ENCODE measurements at regions not wholly inside any gene's neighbourhood (a gene's known extent, or its start where the extent isn't known, plus 50 kb on each side); places are given as distances from the start of the nearest gene placed in this dataset.
A peak's percentile ranks its signal among the peaks of the same experiment; 100 is the strongest.
"Not testable (repeated sequence)": the region's sequence is repeated elsewhere in the genome, so short reads cannot be mapped to it uniquely, and the experiment has no call there.

GRCh38 chrX:115419069-115419468, 129.6 kb downstream of the LUZP4 start:
- no peak overlapping the region for H3K4me3 ChIP-seq
- no peak overlapping the region for H3K27ac ChIP-seq
- no peaks in the 10 kb centered on the region for H3K36me3 ChIP-seq
- H3K4me1 ChIP-seq (replicated peaks) = peaks cover 2% of the 10 kb centered on the region
- H3K9me3 ChIP-seq (replicated peaks) = no peaks in the 10 kb centered on the region
- no peak for DNase-seq (ENCODE audit: low read depth in 1 of 2, low spot score in 2 of 2)
- no peaks in the 10 kb centered on the region for H3K27me3 ChIP-seq (replicated peaks)

GRCh38 chrX:115423086-115423485, 133.6 kb downstream of the LUZP4 start:
- Histone ChIP-seq H3K4me1 (replicated peaks) (no peaks in the 10 kb centered on the region), H3K4me3 (no peak overlapping the region), H3K27ac (no peak overlapping the region), H3K9me3 (replicated peaks) (no peaks in the 10 kb centered on the region), H3K27me3 (replicated peaks) (no peaks in the 10 kb centered on the region), H3K36me3 (no peaks in the 10 kb centered on the region)
- DNase-seq (ENCODE audit: low read depth in 1 of 2, low spot score in 2 of 2) = no peak

- no peak for DNase-seq (ENCODE audit: low read depth in 1 of 2, low spot score in 2 of 2)
- H3K36me3 ChIP-seq = no peaks in the 10 kb centered on the region
- H3K4me3 ChIP-seq = no peak overlapping the region
- H3K27ac ChIP-seq = no peak overlapping the region
- no peaks in the 10 kb centered on the region for H3K4me1 ChIP-seq (replicated peaks)
- no peaks in the 10 kb centered on the region for H3K9me3 ChIP-seq (replicated peaks)
- H3K27me3 ChIP-seq (replicated peaks) = no peaks in the 10 kb centered on the region
Observed at GRCh38 chrX:115425359-115425758, 135.6 kb upstream of the PLS3 start.

- H3K27me3 ChIP-seq (replicated peaks) = no peaks in the 10 kb centered on the region
- H3K4me1 ChIP-seq (replicated peaks) = no peaks in the 10 kb centered on the region
- no peak for DNase-seq (ENCODE audit: low read depth in 1 of 2, low spot score in 2 of 2)
- H3K9me3 ChIP-seq (replicated peaks) = no peaks in the 10 kb centered on the region
- no peak overlapping the region for H3K4me3 ChIP-seq
- H3K27ac ChIP-seq = no peak overlapping the region
- H3K36me3 ChIP-seq = no peaks in the 10 kb centered on the region
Observed at GRCh38 chrX:115427861-115428410, 133.0 kb upstream of the PLS3 start.

- H3K27me3 ChIP-seq (replicated peaks); H3K36me3 ChIP-seq: not testable (repeated sequence)
Observed at GRCh38 chrX:115434834-115435233, 126.1 kb upstream of the PLS3 start.

GRCh38 chrX:115437841-115438595, 123.0 kb upstream of the PLS3 start:
- DNase-seq (ENCODE audit: low read depth in 1 of 2, low spot score in 2 of 2) = no peak

More at GRCh38 chrX:115434834-115435233, 126.1 kb upstream of the PLS3 start:
- H3K9me3 ChIP-seq (replicated peaks); H3K4me1 ChIP-seq (replicated peaks); DNase-seq (ENCODE audit: low read depth in 1 of 2, low spot score in 2 of 2); H3K27ac ChIP-seq; H3K4me3 ChIP-seq: not testable (repeated sequence)

GRCh38 chrX:115448146-115448545, 112.8 kb upstream of the PLS3 start:
- H3K27ac ChIP-seq = no peak overlapping the region
- no peak for DNase-seq (ENCODE audit: low read depth in 1 of 2, low spot score in 2 of 2)
- no peak overlapping the region for H3K4me3 ChIP-seq
- H3K36me3 ChIP-seq = no peaks in the 10 kb centered on the region
- H3K9me3 ChIP-seq (replicated peaks) = no peaks in the 10 kb centered on the region
- no peaks in the 10 kb centered on the region for H3K4me1 ChIP-seq (replicated peaks)
- H3K27me3 ChIP-seq (replicated peaks) = no peaks in the 10 kb centered on the region

More at GRCh38 chrX:115437841-115438595, 123.0 kb upstream of the PLS3 start:
- no peaks in the 10 kb centered on the region for H3K36me3 ChIP-seq
- H3K27me3 ChIP-seq (replicated peaks) = no peaks in the 10 kb centered on the region
- H3K4me1 ChIP-seq (replicated peaks) = no peaks in the 10 kb centered on the region
- H3K4me3 ChIP-seq = no peak overlapping the region
- no peaks in the 10 kb centered on the region for H3K9me3 ChIP-seq (replicated peaks)
- no peak overlapping the region for H3K27ac ChIP-seq

- H3K4me1 ChIP-seq (replicated peaks) = no peaks in the 10 kb centered on the region
- H3K27ac ChIP-seq = no peak overlapping the region
- H3K4me3 ChIP-seq = no peak overlapping the region
- no peaks in the 10 kb centered on the region for H3K27me3 ChIP-seq (replicated peaks)
- peak in 1 of 2 experiments; percentile 0 for DNase-seq (ENCODE audit: low read depth in 1 of 2, low spot score in 2 of 2)
- H3K36me3 ChIP-seq = no peaks in the 10 kb centered on the region
- no peaks in the 10 kb centered on the region for H3K9me3 ChIP-seq (replicated peaks)
Observed at GRCh38 chrX:115449742-115450141, 111.2 kb upstream of the PLS3 start.

GRCh38 chrX:115452251-115452650, 108.7 kb upstream of the PLS3 start:
- H3K27me3 ChIP-seq (replicated peaks) = no peaks in the 10 kb centered on the region
- DNase-seq (ENCODE audit: low read depth in 1 of 2, low spot score in 2 of 2) = no peak
- H3K4me1 ChIP-seq (replicated peaks) = no peaks in the 10 kb centered on the region
- H3K9me3 ChIP-seq (replicated peaks) = no peaks in the 10 kb centered on the region
- no peaks in the 10 kb centered on the region for H3K36me3 ChIP-seq
- H3K27ac ChIP-seq = no peak overlapping the region
- no peak overlapping the region for H3K4me3 ChIP-seq

- DNase-seq (ENCODE audit: low read depth in 1 of 2, low spot score in 2 of 2) = no peak
- Histone ChIP-seq H3K4me1 (replicated peaks) (no peaks in the 10 kb centered on the region), H3K27ac (no peak overlapping the region), H3K9me3 (replicated peaks) (no peaks in the 10 kb centered on the region), H3K4me3 (no peak overlapping the region), H3K27me3 (replicated peaks) (no peaks in the 10 kb centered on the region), H3K36me3 (no peaks in the 10 kb centered on the region)
Observed at GRCh38 chrX:115459883-115460880, 100.8 kb upstream of the PLS3 start.

GRCh38 chrX:115462406-115462805, 98.6 kb upstream of the PLS3 start:
- no peaks in the 10 kb centered on the region for H3K4me1 ChIP-seq (replicated peaks)
- DNase-seq (ENCODE audit: low read depth in 1 of 2, low spot score in 2 of 2) = no peak
- no peaks in the 10 kb centered on the region for H3K36me3 ChIP-seq
- H3K27me3 ChIP-seq (replicated peaks) = no peaks in the 10 kb centered on the region
- H3K4me3 ChIP-seq = no peak overlapping the region
- H3K27ac ChIP-seq = no peak overlapping the region
- no peaks in the 10 kb centered on the region for H3K9me3 ChIP-seq (replicated peaks)

- no peak for DNase-seq (ENCODE audit: low read depth in 1 of 2, low spot score in 2 of 2)
- no peak overlapping the region for H3K27ac ChIP-seq
- no peaks in the 10 kb centered on the region for H3K27me3 ChIP-seq (replicated peaks)
- no peaks in the 10 kb centered on the region for H3K4me1 ChIP-seq (replicated peaks)
- H3K36me3 ChIP-seq = no peaks in the 10 kb centered on the region
- no peaks in the 10 kb centered on the region for H3K9me3 ChIP-seq (replicated peaks)
- H3K4me3 ChIP-seq = no peak overlapping the region
Observed at GRCh38 chrX:115467961-115468360, 93.0 kb upstream of the PLS3 start.

GRCh38 chrX:115472131-115472530, 88.8 kb upstream of the PLS3 start:
- H3K27ac ChIP-seq = no peak overlapping the region
- no peak for DNase-seq (ENCODE audit: low read depth in 1 of 2, low spot score in 2 of 2)
- H3K36me3 ChIP-seq = no peaks in the 10 kb centered on the region
- no peak overlapping the region for H3K4me3 ChIP-seq
- no peaks in the 10 kb centered on the region for H3K27me3 ChIP-seq (replicated peaks)
- no peaks in the 10 kb centered on the region for H3K4me1 ChIP-seq (replicated peaks)
- H3K9me3 ChIP-seq (replicated peaks) = no peaks in the 10 kb centered on the region

GRCh38 chrX:115486510-115486909, 74.5 kb upstream of the PLS3 start:
- H3K4me3 ChIP-seq = no peak overlapping the region
- H3K36me3 ChIP-seq = no peaks in the 10 kb centered on the region
- H3K27me3 ChIP-seq (replicated peaks) = no peaks in the 10 kb centered on the region
- no peaks in the 10 kb centered on the region for H3K9me3 ChIP-seq (replicated peaks)
- no peak overlapping the region for H3K27ac ChIP-seq
- H3K4me1 ChIP-seq (replicated peaks) = no peaks in the 10 kb centered on the region
- DNase-seq (ENCODE audit: low read depth in 1 of 2, low spot score in 2 of 2) = no peak

All from SJSA1 (cell line).